K562 (cell line): ENCODE measurements at regions not wholly inside any gene's neighbourhood (a gene's known extent, or its start where the extent isn't known, plus 50 kb on each side); places are given as distances from the start of the nearest gene placed in this dataset.

ENCODE experiments used
- ATAC-seq: fragments of 200-7000 bp; cut with Tn5 transposase; 3 replicates; pipeline ENCODE4 v1.9.1; 2020; ENCODE audit warnings: moderate library complexity
- BruUV-seq: library from RNA; stranded (reverse); fragments of 400-500 nt; replicated peaks from 2 replicates; lab custom pipeline; 2021; lab: Mats Ljungman, UMichigan
- CTCF ChIA-PET: fragments of 300-600 bp; formaldehyde crosslinking; extraction: SDS; loops from one replicate; lab custom pipeline; 2021; ENCODE audit warnings: low intra/inter-chr PET ratio; lab: Yijun Ruan, JAX
- POLR2A ChIA-PET: fragments of 300-600, 350-650 bp; sonication (Branson Sonifier 250); formaldehyde crosslinking; extraction: SDS; loops from one replicate; lab custom pipeline; 2021; ENCODE audit warnings: antibody characterized with exemption, inconsistent platforms; lab: Yijun Ruan, JAX
- DNase-seq, 4 experiments: peaks; one replicate each; pipeline versions ENCODE4 v3.0.0 to v3.0.0-alpha.2; 2011 to 2018; ENCODE audit warnings: low spot score in 3 of 4, mixed read lengths in 3 of 4; ENCODE audit errors: extremely low read depth in 1 of 4
- FAIRE-seq: peaks from 2 replicates; lab custom pipeline; 2011; peaks lifted over from hg19 to GRCh38; lab: Jason Lieb, UNC
- H2AFZ ChIP-seq: 2 replicates; pipeline ENCODE4 v1.6.0; 2011; ENCODE audit warnings: low read depth, low read length, control low read depth, inconsistent platforms
- H3K27ac ChIP-seq: fragments of 200-600 bp; 3 replicates; pipeline ENCODE4 v1.8.0; 2011; ENCODE audit warnings: low read depth, mild to moderate bottlenecking, control low read depth, inconsistent platforms, low read length, moderate library complexity, mixed read lengths; ENCODE audit errors: extremely low read depth
- H3K27me3 ChIP-seq, 2 experiments: fragments of 300-600 bp in 1 of 2; 2 replicates in 1 of 2; 3 replicates in 1 of 2; pipeline versions ENCODE4 v1.6.0 to v1.8.0; 2011; ENCODE audit warnings: inconsistent platforms in 2 of 2, low read length in 2 of 2, mild to moderate bottlenecking in 1 of 2, mixed read lengths in 1 of 2, moderate library complexity in 1 of 2; ENCODE audit not compliant: control insufficient read depth in 2 of 2, insufficient read depth in 2 of 2
- H3K36me3 ChIP-seq: fragments of 300-600 bp; 3 replicates; pipeline ENCODE4 v1.8.0; 2011; ENCODE audit warnings: mild to moderate bottlenecking, low read length, inconsistent platforms; ENCODE audit not compliant: control insufficient read depth, insufficient read depth
- H3K4me1 ChIP-seq, 2 experiments: fragments of 200-600 bp in 1 of 2; replicated peaks in 1 of 2; 2 replicates in 1 of 2; 3 replicates in 1 of 2; pipeline versions ENCODE4 v1.5.1 to v1.8.0; 2011; ENCODE audit warnings: inconsistent platforms in 2 of 2, low read length in 2 of 2, mild to moderate bottlenecking in 1 of 2, mixed read lengths in 1 of 2, moderate library complexity in 1 of 2; ENCODE audit not compliant: control insufficient read depth in 2 of 2, insufficient read depth in 2 of 2
- H3K4me2 ChIP-seq: 2 replicates; pipeline ENCODE4 v1.6.1; 2011; ENCODE audit warnings: low read length, control low read depth, inconsistent platforms, mixed read lengths; ENCODE audit not compliant: insufficient read depth
- H3K4me3 ChIP-seq: fragments of 200-600 bp; sonication (generic), shearing (Covaris generic); 2 replicates; pipeline ENCODE4 v1.5.1; 2016; ENCODE audit warnings: control low read depth, inconsistent platforms
- H3K79me2 ChIP-seq: fragments of 200-600 bp; 3 replicates; pipeline ENCODE4 v1.8.0; 2011; ENCODE audit warnings: low read length, inconsistent platforms; ENCODE audit not compliant: control insufficient read depth, insufficient read depth
- H3K9ac ChIP-seq, 2 experiments: 2 replicates each; pipeline versions ENCODE4 v1.6.0 to v1.6.1; 2011; ENCODE audit warnings: low read depth in 2 of 2, low read length in 2 of 2, control low read depth in 1 of 2, inconsistent platforms in 1 of 2, mild to moderate bottlenecking in 1 of 2, mixed read lengths in 1 of 2; ENCODE audit not compliant: insufficient read depth in 1 of 2
- H3K9me1 ChIP-seq: one replicate; pipeline ENCODE4 v1.6.0; 2011; ENCODE audit warnings: inconsistent platforms, mild to moderate bottlenecking, low read length, moderate library complexity; ENCODE audit not compliant: control insufficient read depth, insufficient read depth
- H3K9me3 ChIP-seq: replicated peaks from 2 replicates; pipeline ENCODE4 v1.5.1; 2011; ENCODE audit warnings: low read depth, low read length, inconsistent platforms; ENCODE audit not compliant: control insufficient read depth, insufficient read depth
- H4K20me1 ChIP-seq: replicated peaks from 2 replicates; pipeline ENCODE4 v1.6.1; 2011; ENCODE audit warnings: low read length, inconsistent platforms, mixed read lengths; ENCODE audit not compliant: control insufficient read depth, insufficient read depth
- ARNT ChIP-seq, 2 experiments: fragments of 450-650 bp; IDR thresholded peaks; 2 replicates each; pipeline ENCODE4 v1.6.1; 2016; ENCODE audit warnings: mild to moderate bottlenecking in 1 of 2
- KAT7 ChIP-seq: sonication (generic); formaldehyde crosslinking; IDR thresholded peaks from 2 replicates; pipeline ENCODE4 v1.8.0; 2022; ENCODE audit warnings: missing genetic modification reagents, mild to moderate bottlenecking, borderline replicate concordance
- ZBTB1 ChIP-seq: sonication (generic); formaldehyde crosslinking; IDR thresholded peaks from 2 replicates; pipeline ENCODE4 v1.8.1; 2023; ENCODE audit warnings: missing genetic modification reagents, low read depth, mild to moderate bottlenecking, borderline replicate concordance
- WGBS: fragments of 100-300 bp; shearing (Covaris generic); methylation state at CpG from one replicate; pipeline ENCODE4 v1.1.6; 2016; ENCODE audit warnings: low coverage, mixed read lengths; ENCODE audit not compliant: insufficient coverage; ENCODE audit errors: missing lambda C conversion rate; 5-methylcytosine and 5-hydroxymethylcytosine counted together
- in situ Hi-C: fragments of 300-500 bp; cut with MboI; formaldehyde crosslinking; loops from 4 replicates; pipeline ENCODE4 v1.15.0; 2018; ENCODE audit warnings: inconsistent platforms, mixed read lengths
- intact Hi-C: fragments of 100-400 bp; cut with micrococcal nuclease; formaldehyde crosslinking; loops from 2 replicates; pipeline ENCODE4 v1.14.2; 2022
- TF ChIP-seq, protein P1 (sequence below): fragments of 450-650 bp; IDR thresholded peaks from 2 replicates; pipeline ENCODE4 v1.6.1; 2016; ENCODE audit warnings: mild to moderate bottlenecking

GRCh38 chr2:4024605-4025004 is 321.2 kb downstream of the DCDC2C start (continued):
- no peak for TF ChIP-seq KAT7 (CRISPR knock-in tag)

DNA sequence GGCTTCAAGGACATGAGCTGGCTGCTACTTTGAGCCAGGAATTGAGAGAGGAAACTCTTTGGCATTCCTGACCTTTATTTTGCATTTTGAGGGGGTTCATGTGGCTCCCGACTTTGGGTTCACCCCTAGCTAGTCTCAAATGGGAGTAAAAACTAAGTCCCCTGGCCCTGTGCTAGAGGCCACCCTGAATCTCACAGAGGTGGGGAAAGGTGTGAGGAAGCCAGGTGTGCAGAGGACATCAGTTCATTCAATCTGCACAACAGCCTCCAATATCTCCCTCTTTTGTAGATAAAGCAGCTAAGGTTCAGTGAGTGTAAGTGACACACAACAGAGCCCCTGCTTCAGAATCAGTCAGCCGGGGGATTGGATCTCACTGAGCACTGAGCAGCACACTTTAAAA is 325.7 kb downstream of the DCDC2C start:
- 3% methylated on average over 2 of the region's 2 CpGs for WGBS
- ATAC-seq (no peak), DNase-seq (no peak), FAIRE-seq (no peak)
- H3K79me2 ChIP-seq = no peaks in the 10 kb centered on the region
- H3K9me1 ChIP-seq = no peaks in the 10 kb centered on the region
- no peaks in the 10 kb centered on the region for H3K4me1 ChIP-seq
- in situ Hi-C loops (no loop called here), intact Hi-C loops (no loop called here)
- no peaks in the 10 kb centered on the region for H3K27me3 ChIP-seq
- CTCF ChIA-PET = no interaction called here
- BruUV-seq = no TSS peak
- no peak overlapping the region for H3K4me3 ChIP-seq
- no peaks in the 10 kb centered on the region for H3K36me3 ChIP-seq
- no peak overlapping the region for H2AFZ ChIP-seq
- no peak overlapping the region for H3K9ac ChIP-seq
- POLR2A ChIA-PET = no interaction called here
- TF ChIP-seq ARNT (IDR thresholded peaks at IDR 0.05) (no peak), ZBTB1 (CRISPR knock-in tag) (no peak)
- TF ChIP-seq, protein P1, sequence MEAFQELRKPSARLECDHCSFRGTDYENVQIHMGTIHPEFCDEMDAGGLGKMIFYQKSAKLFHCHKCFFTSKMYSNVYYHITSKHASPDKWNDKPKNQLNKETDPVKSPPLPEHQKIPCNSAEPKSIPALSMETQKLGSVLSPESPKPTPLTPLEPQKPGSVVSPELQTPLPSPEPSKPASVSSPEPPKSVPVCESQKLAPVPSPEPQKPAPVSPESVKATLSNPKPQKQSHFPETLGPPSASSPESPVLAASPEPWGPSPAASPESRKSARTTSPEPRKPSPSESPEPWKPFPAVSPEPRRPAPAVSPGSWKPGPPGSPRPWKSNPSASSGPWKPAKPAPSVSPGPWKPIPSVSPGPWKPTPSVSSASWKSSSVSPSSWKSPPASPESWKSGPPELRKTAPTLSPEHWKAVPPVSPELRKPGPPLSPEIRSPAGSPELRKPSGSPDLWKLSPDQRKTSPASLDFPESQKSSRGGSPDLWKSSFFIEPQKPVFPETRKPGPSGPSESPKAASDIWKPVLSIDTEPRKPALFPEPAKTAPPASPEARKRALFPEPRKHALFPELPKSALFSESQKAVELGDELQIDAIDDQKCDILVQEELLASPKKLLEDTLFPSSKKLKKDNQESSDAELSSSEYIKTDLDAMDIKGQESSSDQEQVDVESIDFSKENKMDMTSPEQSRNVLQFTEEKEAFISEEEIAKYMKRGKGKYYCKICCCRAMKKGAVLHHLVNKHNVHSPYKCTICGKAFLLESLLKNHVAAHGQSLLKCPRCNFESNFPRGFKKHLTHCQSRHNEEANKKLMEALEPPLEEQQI = no peak
- H3K9me3 ChIP-seq = no peaks in the 10 kb centered on the region; the same call in 1 of the 2 replicates
- no peaks in the 10 kb centered on the region for H4K20me1 ChIP-seq
- H3K27ac ChIP-seq = no peak overlapping the region
- H3K4me2 ChIP-seq = no peak overlapping the region
